IPS-18c (cell line): ENCODE measurements at regions not wholly inside any gene's neighbourhood (a gene's known extent, or its start where the extent isn't known, plus 50 kb on each side); places are given as distances from the start of the nearest gene placed in this dataset.

Source experiments
- H3K4me3 ChIP-seq: 2 replicates; pipeline ENCODE4 v1.7.0; 2013; ENCODE audit warnings: low read depth, mild to moderate bottlenecking, low read length, moderate library complexity; ENCODE audit not compliant: insufficient read depth
- H3K9me3 ChIP-seq: one replicate; pipeline ENCODE4 v1.6.1; 2013; ENCODE audit warnings: mild to moderate bottlenecking, low read length, moderate library complexity; ENCODE audit not compliant: control insufficient read depth, insufficient read depth

- Histone ChIP-seq H3K4me3 (no peak overlapping the region), H3K9me3 (no peaks in the 10 kb centered on the region)
Measured at GRCh38 chr3:36269274-36269673, 111.0 kb upstream of the STAC start.

- H3K9me3 ChIP-seq: no peaks in the 10 kb centered on the region
- H3K4me3 ChIP-seq: no peak overlapping the region
Measured at GRCh38 chr3:36282766-36283165, 97.5 kb upstream of the STAC start.

DNA sequence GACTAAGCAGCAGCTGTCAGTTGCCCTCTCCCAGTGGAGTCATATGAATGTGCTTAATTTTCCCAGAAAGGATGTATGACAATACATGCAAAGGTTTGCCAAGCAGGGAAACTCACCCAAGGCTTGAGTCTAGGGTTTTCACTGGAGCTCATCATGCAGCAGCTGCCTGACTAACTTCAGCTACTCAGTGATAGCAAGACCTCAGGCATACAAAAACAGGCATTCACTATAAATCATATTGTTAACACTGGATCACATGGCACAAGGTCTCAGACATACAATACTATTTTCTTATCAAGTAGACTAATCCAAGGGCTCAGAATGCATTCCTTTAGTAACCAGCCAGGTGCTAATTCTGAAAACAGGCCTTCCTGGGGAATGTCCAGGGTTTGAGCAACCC is 85.0 kb upstream of the STAC start:
- Histone ChIP-seq H3K4me3 (no peak overlapping the region), H3K9me3 (no peaks in the 10 kb centered on the region)

DNA sequence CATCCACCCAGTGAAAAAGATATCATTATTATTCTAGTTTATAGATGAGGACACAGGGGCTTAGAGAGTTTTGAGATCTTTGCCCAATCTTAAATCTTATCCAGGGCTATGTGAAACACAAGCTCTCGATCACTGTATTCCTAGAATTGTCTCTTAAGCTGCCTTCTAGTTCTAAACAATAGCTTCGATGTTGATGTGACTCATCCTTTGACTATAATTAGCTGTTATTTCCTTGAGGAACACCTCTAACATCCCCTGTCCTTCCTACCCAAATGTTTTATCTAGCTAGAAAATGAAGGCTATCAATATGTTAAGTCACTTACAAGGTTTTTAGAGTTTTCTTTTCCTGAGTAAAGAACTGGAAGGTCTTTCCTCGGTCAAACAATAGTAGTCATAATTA is 83.1 kb upstream of the STAC start:
- Histone ChIP-seq H3K9me3 (no peaks in the 10 kb centered on the region), H3K4me3 (no peak overlapping the region)

DNA sequence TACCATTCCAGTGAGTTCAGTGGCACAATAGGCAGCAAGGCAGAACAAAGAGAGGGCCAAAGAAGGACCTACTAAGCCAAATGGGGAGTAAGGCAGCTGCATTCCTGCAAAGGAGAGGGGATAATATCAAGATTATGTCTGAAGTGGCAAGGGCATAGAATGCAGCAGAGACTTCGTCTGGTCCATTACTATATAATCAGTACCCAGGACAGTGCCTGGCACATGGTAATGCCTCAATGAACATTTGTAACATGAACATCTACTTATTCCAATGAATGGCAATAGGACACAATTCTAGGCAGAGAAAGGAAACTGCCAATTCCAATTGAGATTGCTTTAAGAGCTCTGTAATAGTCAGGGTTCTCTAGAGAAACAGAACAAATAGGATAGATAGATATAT is 82.1 kb upstream of the STAC start:
- no peaks in the 10 kb centered on the region for H3K9me3 ChIP-seq
- no peak overlapping the region for H3K4me3 ChIP-seq

DNA sequence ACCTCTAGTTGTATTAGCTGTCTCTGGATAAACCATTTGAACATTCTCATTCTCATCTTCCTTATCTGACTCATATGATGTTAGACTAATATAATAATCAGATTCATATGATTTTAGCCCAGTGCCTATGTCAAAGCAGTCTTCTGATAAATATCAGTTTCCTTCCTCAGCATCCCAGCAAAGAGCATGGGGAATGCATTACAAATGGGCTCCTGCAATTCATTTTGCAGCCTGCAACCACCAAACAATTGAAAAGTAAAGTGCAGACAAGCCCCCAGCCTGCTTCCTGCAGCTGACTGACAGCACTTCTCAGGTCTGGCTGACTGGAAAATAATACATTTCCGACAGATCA is 78.2 kb upstream of the STAC start:
- H3K4me3 ChIP-seq: no peak overlapping the region

DNA sequence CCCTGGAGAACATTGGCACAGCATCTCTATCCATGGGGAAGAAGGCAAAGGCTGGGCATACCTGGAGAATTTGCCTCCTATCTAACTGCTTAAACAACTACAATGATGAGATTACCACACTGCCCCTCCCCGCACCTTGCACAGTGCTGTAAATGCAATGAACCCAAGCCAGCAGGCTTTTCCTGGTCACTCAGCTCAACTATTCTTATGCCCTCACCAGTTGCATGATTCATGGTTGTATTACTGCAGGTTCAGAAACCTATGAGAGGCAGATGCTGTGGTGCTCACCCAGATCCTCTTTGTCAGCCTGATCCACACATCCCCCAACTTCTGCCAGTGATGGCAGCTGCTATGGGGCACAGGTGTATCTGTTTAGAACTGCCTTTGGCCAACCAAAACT is 77.7 kb upstream of the STAC start:
- Histone ChIP-seq H3K9me3 (no peaks in the 10 kb centered on the region), H3K4me3 (no peak overlapping the region)

More for the DNA sequence above, 78.2 kb upstream of the STAC start:
- no peaks in the 10 kb centered on the region for H3K9me3 ChIP-seq

DNA sequence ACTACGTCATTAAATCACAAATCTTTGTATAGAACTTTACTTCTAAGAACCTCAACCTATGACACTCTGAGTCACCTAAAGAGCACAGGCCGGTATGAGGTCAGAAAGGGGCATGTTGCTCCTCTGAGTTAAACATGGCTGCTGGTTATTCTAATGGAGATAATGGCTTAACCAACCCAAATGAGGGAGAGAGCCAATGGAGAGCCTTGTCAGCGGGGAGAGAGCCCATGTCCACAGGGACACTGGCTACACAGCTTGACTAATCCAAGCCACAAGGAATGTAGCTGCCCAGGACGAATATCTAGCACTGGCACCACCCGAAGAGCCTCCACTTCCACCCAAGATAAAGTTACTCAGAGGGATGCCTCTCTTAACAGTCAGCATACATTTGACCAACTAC is 77.0 kb upstream of the STAC start:
- no peaks in the 10 kb centered on the region for H3K9me3 ChIP-seq
- no peak overlapping the region for H3K4me3 ChIP-seq

DNA sequence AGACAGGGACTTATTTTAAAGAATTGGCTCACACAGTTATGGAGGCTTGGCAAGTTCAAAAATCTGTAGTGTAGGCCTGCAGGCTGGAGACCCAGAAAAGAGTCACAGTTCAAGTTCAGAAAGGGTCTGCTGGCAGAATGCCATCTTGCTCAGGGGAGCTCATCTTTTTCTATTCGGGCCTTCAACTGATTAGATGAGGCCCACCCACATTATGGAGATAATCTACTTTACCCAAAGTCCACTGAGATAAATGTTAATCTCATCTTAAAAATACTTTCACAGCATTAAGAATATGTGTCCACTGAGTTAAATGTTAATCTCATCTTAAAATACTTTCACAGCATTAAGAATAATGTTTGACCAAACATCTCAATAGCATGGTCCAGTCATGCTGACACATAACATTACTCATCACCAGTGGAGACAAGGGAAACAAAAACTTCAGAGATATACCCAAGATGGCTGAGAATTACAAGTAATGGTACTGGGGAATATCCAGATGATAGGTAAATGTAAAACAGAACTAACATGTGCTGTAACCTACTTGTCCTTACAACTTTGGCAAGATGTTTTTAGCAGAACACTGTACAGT is 74.3 kb upstream of the STAC start:
- Histone ChIP-seq H3K9me3 (no peaks in the 10 kb centered on the region), H3K4me3 (no peak overlapping the region)

DNA sequence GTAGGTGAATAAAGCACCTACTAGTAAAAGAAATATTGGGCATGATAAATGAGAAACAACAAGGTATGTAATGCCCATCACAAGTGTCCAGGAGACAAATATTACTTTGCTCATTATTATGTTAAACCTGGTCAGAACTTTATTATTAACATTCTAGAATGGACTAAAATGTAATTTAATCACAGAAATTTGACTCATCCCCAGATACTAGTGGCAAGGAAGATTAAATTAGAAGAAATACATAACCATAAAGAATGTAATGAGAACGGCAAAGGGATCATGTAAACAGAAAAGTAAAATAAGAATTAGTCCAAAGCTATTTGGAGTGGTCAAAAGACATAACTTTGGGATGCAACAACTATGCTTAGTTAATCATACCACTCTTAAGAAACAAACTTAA is 71.2 kb upstream of the STAC start:
- no peak overlapping the region for H3K4me3 ChIP-seq
- H3K9me3 ChIP-seq: no peaks in the 10 kb centered on the region

GRCh38 chr3:36312351-36312750 is 68.0 kb upstream of the STAC start:
- H3K9me3 ChIP-seq: no peaks in the 10 kb centered on the region
- H3K4me3 ChIP-seq: no peak overlapping the region

DNA sequence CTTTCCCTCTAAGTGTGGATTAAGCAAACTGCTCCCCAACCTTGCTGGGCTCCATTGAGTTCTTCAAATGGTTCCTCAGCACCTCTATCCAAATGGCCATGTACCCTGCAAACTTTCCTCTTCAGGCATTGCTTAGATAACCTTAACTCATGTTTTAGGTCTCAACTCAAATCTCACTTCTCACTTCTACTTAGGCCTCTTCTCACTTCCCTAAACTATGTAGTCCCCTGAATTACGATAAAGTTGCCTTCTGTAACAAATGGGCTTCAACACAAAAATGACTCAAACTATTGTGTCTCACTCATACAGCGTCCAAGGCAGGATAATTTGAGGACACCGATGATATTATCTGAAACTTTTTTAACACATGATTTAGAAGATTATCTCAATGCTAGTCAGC is 62.4 kb upstream of the STAC start:
- Histone ChIP-seq H3K4me3 (no peak overlapping the region), H3K9me3 (no peaks in the 10 kb centered on the region)

- H3K4me3 ChIP-seq: no peak overlapping the region
Measured at GRCh38 chr3:36318621-36319200, 61.6 kb upstream of the STAC start.

GRCh38 chr3:36319680-36320079 is 60.6 kb upstream of the STAC start:
- no peaks in the 10 kb centered on the region for H3K9me3 ChIP-seq

More at GRCh38 chr3:36318621-36319200, 61.6 kb upstream of the STAC start:
- H3K9me3 ChIP-seq: no peaks in the 10 kb centered on the region

More at GRCh38 chr3:36319680-36320079, 60.6 kb upstream of the STAC start:
- H3K4me3 ChIP-seq: no peak overlapping the region
